ENCODE measurements at regions not wholly inside any gene's neighbourhood (a gene's known extent, or its start where the extent isn't known, plus 50 kb on each side); places are given as distances from the start of the nearest gene placed in this dataset.
A peak's percentile ranks its signal among the peaks of the same experiment; 100 is the strongest.
"Not testable (repeated sequence)": the region's sequence is repeated elsewhere in the genome, so short reads cannot be mapped to it uniquely, and the experiment has no call there.

DNA sequence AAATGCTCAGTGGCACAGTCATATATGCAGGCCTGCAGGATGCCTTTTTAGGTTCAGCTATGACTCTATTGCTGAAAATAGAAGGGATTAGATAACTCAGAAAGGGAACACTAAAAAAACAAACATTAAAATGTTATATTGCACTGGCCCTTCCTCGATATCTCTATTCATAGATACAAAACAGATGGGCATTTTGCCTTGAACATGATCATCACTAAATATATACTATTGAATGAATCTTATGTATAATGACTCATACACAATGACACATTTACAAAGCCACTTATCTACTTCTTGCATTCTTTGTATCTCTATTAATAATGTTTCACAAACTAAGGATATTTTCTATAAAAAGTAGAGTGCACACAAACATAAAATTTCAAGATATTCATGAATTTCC is 2352.8 kb upstream of the RAG2 start:
- no peak overlapping the region for H3K27ac ChIP-seq
- H3K27me3 ChIP-seq, result no peaks in the 10 kb centered on the region
- H3K4me3 ChIP-seq, result no peak overlapping the region
- H3K4me1 ChIP-seq, result no peaks in the 10 kb centered on the region
- DNase-seq, result no peak
- no peaks in the 10 kb centered on the region for H3K36me3 ChIP-seq
- 0 out of 2 replicates have a peak, but pooled peaks cover 3% of the 10 kb centered on the region for H3K9me3 ChIP-seq (replicated peaks)

DNA sequence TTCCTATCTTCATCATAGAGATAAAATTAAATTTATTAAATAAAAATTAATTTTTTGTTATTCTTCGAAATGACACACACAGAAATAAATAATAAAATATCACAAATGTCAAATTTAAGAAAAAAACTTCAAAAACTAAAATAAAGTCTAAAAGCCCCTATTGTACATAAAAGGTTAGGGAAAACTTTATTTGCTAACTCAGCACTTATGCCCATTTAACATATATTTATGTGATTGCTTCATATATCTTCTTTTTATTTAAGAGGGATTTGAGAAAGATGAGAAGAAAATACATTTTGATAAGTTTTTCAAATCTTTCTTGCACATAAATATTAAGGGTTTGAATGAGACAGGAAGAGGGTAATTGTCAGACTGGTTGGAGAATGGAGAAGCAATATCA is 2350.4 kb upstream of the RAG2 start:
- Histone ChIP-seq H3K27me3 (no peaks in the 10 kb centered on the region), H3K4me3 (no peak overlapping the region), H3K36me3 (no peaks in the 10 kb centered on the region)

DNA sequence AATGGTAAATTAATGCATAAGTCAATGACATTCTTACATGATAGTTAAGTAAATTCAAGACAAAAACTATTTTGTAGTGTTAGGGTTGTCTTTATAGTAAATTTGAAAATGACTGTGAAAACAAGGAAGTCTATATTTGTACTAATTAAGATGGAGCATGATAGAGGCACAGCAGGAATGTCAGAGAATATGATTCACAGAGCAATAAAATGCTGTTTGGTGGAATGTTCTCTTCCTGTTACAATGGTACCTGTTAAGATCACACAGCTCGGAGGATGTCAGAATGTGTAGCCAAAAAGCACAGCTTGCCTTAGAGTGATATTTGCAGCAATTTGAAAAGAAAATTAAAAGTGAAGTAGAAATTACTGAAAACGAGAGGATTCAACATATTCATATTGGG is 2339.7 kb upstream of the RAG2 start:
- no peaks in the 10 kb centered on the region for H3K9me3 ChIP-seq (replicated peaks)
- no peak overlapping the region for H3K27ac ChIP-seq
- H3K4me1 ChIP-seq, result peaks cover 4% of the 10 kb centered on the region; the same call in 1 of the 2 replicates
- no peaks in the 10 kb centered on the region for H3K27me3 ChIP-seq
- no peaks in the 10 kb centered on the region for H3K36me3 ChIP-seq
- no peak for DNase-seq
- no peak overlapping the region for H3K4me3 ChIP-seq

More for the DNA sequence above, 2350.4 kb upstream of the RAG2 start:
- 0 out of 2 replicates have a peak, but pooled peaks cover 3% of the 10 kb centered on the region for H3K9me3 ChIP-seq (replicated peaks)
- no peaks in the 10 kb centered on the region for H3K4me1 ChIP-seq
- H3K27ac ChIP-seq, result no peak overlapping the region
- DNase-seq, result no peak

DNA sequence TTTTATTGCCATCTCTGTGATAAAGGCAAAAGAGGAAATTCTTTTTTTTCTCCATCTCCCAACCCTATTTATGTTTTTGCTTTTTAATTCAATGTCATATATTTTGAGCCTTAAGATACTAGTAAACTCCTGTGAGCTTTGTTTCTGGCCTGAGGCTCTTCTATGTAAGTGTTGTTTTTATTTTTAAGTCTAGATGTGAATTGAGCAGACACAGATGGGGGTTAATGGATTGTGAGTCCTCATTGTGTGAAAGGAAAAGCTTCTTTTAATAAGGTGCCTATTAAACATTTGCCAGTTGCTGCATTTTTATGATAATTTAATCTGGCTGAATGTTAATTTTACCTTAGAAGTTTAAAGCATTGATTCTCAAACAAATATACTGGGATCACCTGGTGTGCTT is 2337.9 kb upstream of the RAG2 start:
- DNase-seq, result no peak

DNA sequence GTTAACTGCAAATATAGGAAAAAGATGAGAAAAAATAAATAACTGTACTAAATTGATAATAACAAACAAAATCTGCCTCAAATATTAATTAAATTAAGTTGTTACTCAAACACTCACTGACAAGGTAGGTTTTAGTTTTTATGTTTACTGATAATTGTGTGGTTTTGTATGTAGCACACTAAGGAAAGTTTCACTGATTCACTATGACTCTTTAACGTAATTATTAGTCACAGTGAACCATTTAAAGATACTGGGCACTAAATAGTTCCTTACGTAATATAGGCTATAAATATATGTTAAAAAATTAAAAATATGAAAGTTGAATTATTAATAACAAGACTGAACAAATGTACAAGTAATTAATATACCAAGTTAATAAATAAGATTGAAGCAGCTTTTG is 2330.0 kb upstream of the RAG2 start:
- H3K27me3 ChIP-seq, result 0 out of 2 replicates have a peak, but pooled peaks cover 8% of the 10 kb centered on the region
- H3K9me3 ChIP-seq (replicated peaks), result no peaks in the 10 kb centered on the region
- H3K27ac ChIP-seq, result no peak overlapping the region
- no peak for DNase-seq
- no peaks in the 10 kb centered on the region for H3K4me1 ChIP-seq
- H3K36me3 ChIP-seq, result no peaks in the 10 kb centered on the region
- H3K4me3 ChIP-seq, result no peak overlapping the region

More for the DNA sequence above, 2337.9 kb upstream of the RAG2 start:
- Histone ChIP-seq H3K4me3 (no peak overlapping the region), H3K27ac (no peak overlapping the region), H3K9me3 (replicated peaks) (no peaks in the 10 kb centered on the region), H3K27me3 (no peaks in the 10 kb centered on the region), H3K36me3 (no peaks in the 10 kb centered on the region), H3K4me1 (peaks cover 4% of the 10 kb centered on the region; the same call in 1 of the 2 replicates)

DNA sequence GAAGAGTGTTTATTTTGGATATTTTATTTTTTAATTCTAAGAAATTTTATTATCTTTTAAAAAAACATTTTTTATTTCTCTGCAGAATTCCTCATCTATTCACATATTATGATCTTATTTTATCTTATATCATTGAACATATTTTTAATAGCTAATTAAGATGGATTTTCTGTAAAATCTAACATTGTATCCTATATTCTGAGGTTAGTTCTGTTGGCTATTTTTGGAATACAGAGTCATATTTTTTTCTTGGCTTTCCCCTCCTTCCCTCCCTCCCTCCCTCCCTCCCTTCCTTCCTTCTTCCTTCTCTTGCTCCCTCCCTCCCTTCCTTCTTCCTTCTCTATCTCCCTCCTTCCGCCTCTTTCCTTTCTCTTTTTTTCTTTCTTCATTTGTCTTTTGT is 2326.6 kb upstream of the RAG2 start:
- Histone ChIP-seq H3K4me3 (no peak overlapping the region), H3K27me3 (0 out of 2 replicates have a peak, but pooled peaks cover 8% of the 10 kb centered on the region), H3K9me3 (replicated peaks) (no peaks in the 10 kb centered on the region), H3K4me1 (no peaks in the 10 kb centered on the region), H3K27ac (no peak overlapping the region), H3K36me3 (no peaks in the 10 kb centered on the region)
- DNase-seq, result no peak

DNA sequence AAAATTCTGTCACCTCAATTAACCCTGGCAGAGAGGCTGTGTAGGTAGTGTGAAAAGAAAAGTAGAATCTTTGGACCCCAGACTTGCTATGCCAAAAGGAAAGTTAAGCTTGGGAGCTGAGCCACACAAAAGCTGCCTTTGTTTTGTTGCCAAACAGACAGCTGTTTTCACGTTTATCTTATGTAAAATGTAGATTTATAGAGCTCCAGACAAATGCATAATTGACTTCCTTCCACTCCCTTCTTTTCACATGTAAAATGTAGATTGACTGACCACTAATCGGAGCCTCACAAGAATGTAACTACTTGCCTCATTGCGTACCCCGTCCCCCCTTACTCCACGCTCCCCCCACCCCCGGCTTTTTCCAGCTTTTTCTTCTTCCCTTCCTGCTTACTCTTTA is 2302.2 kb upstream of the RAG2 start:
- Histone ChIP-seq H3K27ac (peak overlapping the region; percentile 36; the same call in 1 of the 2 replicates), H3K9me3 (replicated peaks) (no peaks in the 10 kb centered on the region), H3K4me3 (no peak overlapping the region), H3K27me3 (no peaks in the 10 kb centered on the region), H3K4me1 (peaks cover 6% of the 10 kb centered on the region; the same call in 1 of the 2 replicates), H3K36me3 (no peaks in the 10 kb centered on the region)
- peak; percentile 34 to 68 for DNase-seq

DNA sequence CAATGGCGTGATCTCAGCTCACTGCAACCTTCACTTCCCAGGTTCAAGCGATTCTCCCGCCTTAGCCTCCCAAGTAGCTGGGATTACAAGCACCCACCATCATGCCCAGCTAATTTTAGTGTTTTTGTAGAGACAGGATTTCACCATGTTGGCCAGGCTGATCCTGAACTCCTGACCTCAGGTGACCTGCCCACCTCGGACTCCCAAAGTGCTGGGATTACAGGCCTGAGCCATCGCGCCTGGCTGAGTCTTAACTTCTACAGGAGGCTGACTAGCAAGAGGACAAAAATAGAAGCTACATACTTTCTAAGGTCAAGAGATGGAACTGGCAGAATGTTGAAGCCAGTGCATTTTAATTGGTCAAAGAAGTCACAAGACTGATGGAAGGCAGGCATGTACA is 2296.2 kb upstream of the RAG2 start:
- not testable (repeated sequence) for H3K27ac ChIP-seq; H3K27me3 ChIP-seq; H3K4me3 ChIP-seq; H3K4me1 ChIP-seq; H3K9me3 ChIP-seq (replicated peaks); DNase-seq; H3K36me3 ChIP-seq

DNA sequence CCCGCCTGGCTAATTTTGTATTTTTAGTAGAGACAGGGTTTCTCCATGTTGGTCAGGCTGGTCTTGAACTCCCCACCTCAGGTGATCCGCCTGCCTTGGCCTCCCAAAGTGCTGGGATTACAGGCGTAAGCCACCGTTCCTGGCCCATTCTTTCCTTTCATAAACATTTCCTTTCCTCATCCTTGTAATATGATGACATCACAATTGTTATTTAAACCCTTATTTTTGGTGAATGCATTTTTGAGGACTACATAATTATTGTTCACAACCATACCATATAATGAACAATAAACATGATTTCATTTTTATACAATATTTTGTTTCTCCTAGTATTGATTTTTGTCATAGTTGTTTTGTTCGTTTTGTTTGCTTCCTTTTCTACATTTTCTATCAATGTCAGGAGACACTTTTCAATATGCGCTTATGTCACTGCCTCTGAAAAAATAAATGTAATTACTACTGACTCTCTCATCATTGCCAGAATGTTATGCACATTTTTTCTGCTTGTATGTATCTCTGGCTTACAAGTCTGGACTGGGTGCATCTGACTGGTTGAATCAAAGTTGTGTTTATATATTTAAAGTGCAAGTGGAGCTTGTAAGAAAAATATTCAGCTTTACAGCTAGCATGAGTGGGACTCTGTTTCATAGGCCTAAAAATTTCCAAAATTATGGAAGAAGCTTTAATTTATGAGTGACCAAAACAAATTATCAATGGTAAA is 2286.3 kb upstream of the RAG2 start:
- no peak overlapping the region for H3K27ac ChIP-seq
- H3K27me3 ChIP-seq, result no peaks in the 10 kb centered on the region
- DNase-seq, result no peak
- no peak overlapping the region for H3K4me3 ChIP-seq
- no peaks in the 10 kb centered on the region for H3K4me1 ChIP-seq
- no peaks in the 10 kb centered on the region for H3K36me3 ChIP-seq
- no peaks in the 10 kb centered on the region for H3K9me3 ChIP-seq (replicated peaks)

DNA sequence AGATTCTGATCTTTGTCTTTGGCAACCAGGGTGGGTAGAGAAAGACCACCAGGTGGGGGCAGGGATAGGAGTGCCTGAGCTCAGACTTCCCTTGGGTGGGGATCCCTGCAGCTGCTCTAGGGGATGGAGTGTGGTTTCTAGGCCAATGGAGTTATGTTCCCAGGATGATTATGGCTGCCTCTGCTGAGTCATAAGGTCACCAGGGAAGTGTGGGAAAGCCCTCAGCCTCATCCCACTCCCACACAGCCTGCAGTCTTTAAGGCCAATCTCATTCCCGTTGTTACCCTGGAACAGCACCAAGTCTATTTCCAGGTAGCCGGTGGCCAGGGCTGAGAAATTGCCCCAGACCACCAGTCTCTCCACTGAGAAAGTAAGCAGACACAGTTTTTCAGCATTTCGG is 2269.3 kb upstream of the RAG2 start:
- peak; percentile 60 to 69 for DNase-seq

DNA sequence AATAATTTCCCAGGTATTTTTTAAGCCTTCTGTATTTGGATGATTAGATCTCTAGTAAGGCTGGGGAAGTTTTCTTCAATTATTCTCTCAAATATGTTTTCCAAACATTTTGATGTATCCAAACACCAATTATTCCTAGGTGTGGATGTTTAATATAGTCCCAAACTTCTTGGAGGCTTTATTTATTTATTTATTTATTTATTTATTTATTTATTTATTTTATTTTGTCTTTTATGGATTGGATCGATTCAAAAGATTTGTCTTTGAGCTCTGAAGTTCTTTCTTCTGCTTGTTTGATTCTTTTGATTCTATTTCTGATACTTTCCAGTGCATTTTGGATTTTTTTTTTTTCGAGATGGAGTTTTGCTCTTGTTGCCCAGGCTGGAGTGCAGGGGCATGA is 2267.9 kb upstream of the RAG2 start:
- no peaks in the 10 kb centered on the region for H3K9me3 ChIP-seq (replicated peaks)
- DNase-seq, result no peak
- no peaks in the 10 kb centered on the region for H3K27me3 ChIP-seq
- H3K27ac ChIP-seq, result no peak overlapping the region
- H3K4me3 ChIP-seq, result no peak overlapping the region
- H3K4me1 ChIP-seq, result peaks cover 11% of the 10 kb centered on the region
- H3K36me3 ChIP-seq, result no peaks in the 10 kb centered on the region

More for the DNA sequence above, 2269.3 kb upstream of the RAG2 start:
- Histone ChIP-seq H3K27ac (no peak overlapping the region; the same call in 1 of the 2 replicates), H3K27me3 (no peaks in the 10 kb centered on the region), H3K36me3 (no peaks in the 10 kb centered on the region), H3K4me3 (no peak overlapping the region), H3K4me1 (peaks cover 11% of the 10 kb centered on the region), H3K9me3 (replicated peaks) (no peaks in the 10 kb centered on the region)

DNA sequence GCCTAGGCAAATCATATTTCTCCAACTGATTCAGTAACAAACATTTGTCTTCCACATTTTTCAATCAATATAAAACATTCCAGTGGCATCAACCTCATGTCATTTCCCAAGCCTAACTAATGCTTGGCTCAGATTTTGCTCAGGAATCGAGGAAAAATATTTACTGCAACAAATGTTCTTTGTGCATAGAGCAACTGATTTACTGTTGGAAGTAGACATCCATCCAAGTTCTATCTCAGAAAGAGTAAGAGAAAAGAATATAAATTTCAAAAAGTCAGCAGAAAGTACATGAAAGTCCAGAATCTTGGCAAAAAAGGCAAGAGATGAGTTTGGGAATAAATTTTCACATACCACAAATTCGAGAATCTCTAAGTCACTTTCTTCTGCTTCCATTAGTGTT is 2245.0 kb upstream of the RAG2 start:
- Histone ChIP-seq H3K36me3 (no peaks in the 10 kb centered on the region), H3K27ac (no peak overlapping the region), H3K9me3 (replicated peaks) (no peaks in the 10 kb centered on the region; the same call in 1 of the 2 replicates), H3K27me3 (no peaks in the 10 kb centered on the region), H3K4me3 (no peak overlapping the region), H3K4me1 (peaks cover 20% of the 10 kb centered on the region)
- DNase-seq, result no peak

DNA sequence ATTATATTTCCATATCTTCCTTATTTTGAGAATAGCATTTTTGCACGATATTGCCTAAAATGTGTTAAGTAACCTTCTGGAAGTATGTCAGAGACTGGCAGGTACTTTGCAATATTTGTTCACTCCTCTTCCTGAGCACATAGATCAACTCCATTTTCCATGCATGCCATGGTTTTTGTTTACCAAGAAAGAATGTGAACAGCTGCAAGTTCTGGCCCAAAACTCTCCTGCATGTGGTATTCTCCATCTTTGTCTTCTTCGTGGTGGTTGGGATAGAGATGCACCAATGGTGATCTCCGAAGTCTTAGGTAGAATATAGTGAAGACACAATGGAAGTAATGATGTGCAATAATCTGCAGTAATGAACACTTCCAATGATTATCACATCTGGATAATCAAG is 2241.0 kb upstream of the RAG2 start:
- H3K4me1 ChIP-seq, result peaks cover 25% of the 10 kb centered on the region
- H3K36me3 ChIP-seq, result no peaks in the 10 kb centered on the region
- peak; percentile 57 to 73 for DNase-seq
- no peaks in the 10 kb centered on the region for H3K27me3 ChIP-seq
- no peaks in the 10 kb centered on the region; the same call in 1 of the 2 replicates for H3K9me3 ChIP-seq (replicated peaks)
- no peak overlapping the region for H3K4me3 ChIP-seq
- H3K27ac ChIP-seq, result peak overlapping the region; percentile 77

DNA sequence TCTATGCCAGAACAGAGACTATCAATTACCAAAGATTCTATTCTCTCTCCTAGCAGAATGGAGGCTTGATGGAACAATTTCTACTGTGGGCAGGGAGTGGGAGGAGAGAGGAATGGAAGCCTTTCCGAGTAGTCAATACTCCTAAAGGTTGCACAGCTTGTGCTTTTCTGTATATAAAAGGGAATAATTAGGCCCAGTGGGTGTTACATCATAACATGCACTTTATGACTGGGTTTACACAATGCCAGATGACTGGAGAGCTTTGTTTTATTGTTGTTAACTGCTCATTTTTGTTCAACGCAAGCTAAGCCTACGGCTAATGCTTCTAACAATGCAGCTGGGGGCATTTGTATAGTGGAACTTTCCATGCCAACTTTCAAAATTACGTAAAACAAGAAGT is 2237.9 kb upstream of the RAG2 start:
- no peaks in the 10 kb centered on the region for H3K36me3 ChIP-seq
- H3K4me1 ChIP-seq, result peaks cover 34% of the 10 kb centered on the region
- H3K4me3 ChIP-seq, result no peak overlapping the region
- no peak overlapping the region for H3K27ac ChIP-seq
- no peaks in the 10 kb centered on the region for H3K27me3 ChIP-seq
- DNase-seq, result no peak
- H3K9me3 ChIP-seq (replicated peaks), result no peaks in the 10 kb centered on the region; the same call in 1 of the 2 replicates

DNA sequence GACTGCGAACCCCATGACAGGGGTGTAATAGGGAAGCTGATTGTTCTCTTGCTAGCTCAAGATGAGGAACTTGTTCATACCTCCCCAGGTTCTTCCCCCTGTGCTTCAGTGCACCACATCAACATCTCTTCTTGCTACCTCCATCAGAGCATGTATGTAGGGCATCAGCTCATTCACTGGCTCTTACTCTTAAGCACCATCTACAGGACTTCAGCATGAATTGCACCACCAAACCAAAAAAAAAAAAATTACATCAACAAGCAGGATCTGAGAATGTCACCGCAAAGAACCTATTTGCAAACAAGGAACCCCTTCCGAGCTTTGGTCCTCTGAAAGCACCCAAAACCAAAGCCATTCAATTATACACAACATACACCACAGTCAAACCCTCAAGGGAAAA is 2226.5 kb upstream of the RAG2 start:
- DNase-seq, result peak in 1 of 2 experiments; percentile 53
- Histone ChIP-seq H3K27me3 (no peaks in the 10 kb centered on the region), H3K36me3 (no peaks in the 10 kb centered on the region), H3K4me3 (no peak overlapping the region), H3K9me3 (replicated peaks) (0 out of 2 replicates have a peak, but pooled peaks cover 4% of the 10 kb centered on the region), H3K4me1 (no peaks in the 10 kb centered on the region), H3K27ac (no peak overlapping the region)

DNA sequence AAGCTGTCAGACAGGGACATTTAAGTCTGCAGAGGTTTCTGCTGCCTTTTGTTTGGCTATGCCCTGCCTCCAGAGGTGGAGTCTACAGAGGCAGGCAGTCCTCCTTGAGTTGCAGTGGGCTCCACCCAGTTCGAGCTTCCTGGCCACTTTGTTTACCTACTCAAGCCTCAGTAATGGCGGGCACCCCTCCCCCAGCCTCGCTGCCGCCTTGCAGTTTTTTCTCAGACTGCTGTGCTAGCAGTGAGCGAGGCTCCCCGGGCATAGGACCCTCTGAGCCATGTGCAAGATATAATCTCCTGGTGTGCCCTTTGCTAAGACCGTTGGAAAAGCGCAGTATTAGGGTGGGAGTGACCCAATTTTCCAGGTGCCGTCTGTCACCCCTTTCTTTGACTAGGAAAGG is 2223.8 kb upstream of the RAG2 start:
- peak overlapping the region; percentile 36 for H3K4me3 ChIP-seq
- H3K27ac ChIP-seq; H3K27me3 ChIP-seq; H3K4me1 ChIP-seq; H3K9me3 ChIP-seq (replicated peaks); H3K36me3 ChIP-seq: not testable (repeated sequence)
- DNase-seq, result peak in 1 of 2 experiments; percentile 19

Measured in SJCRH30 (cell line).